ENCODE measurements at regions not wholly inside any gene's neighbourhood (a gene's known extent, or its start where the extent isn't known, plus 50 kb on each side); places are given as distances from the start of the nearest gene placed in this dataset.
"Not testable (repeated sequence)": the region's sequence is repeated elsewhere in the genome, so short reads cannot be mapped to it uniquely, and the experiment has no call there.

GRCh38 chr1:30104551-30104950, 618.8 kb downstream of the MATN1 start:
- Histone ChIP-seq H3K9me3 (ENCODE audit: control insufficient read depth in 2 of 2, low read length in 2 of 2) (no peaks in the 10 kb centered on the region), H3K27me3 (ENCODE audit: control insufficient read depth in 2 of 2, insufficient read depth in 2 of 2, low read length in 2 of 2) (peaks cover 4 to 6% of the 10 kb centered on the region in 2 donors), H3K4me1 (ENCODE audit: control insufficient read depth in 2 of 2, insufficient read depth in 2 of 2, low read length in 2 of 2) (no peaks in the 10 kb centered on the region), H3K36me3 (ENCODE audit: control insufficient read depth in 2 of 2, insufficient read depth in 2 of 2, low read length in 2 of 2) (no peaks in the 10 kb centered on the region), H3K27ac (ENCODE audit: low read depth in 2 of 2, low read length in 2 of 2) (no peak overlapping the region), H3K9ac (ENCODE audit: low read depth in 1 of 2, low read length in 2 of 2) (no peak overlapping the region), H3K4me3 (ENCODE audit: low read length in 2 of 2) (no peak overlapping the region)

GRCh38 chr1:30103708-30104411, 619.5 kb downstream of the MATN1 start:
- peaks cover 6% of the 10 kb centered on the region in 2 donors for H3K27me3 ChIP-seq (ENCODE audit: control insufficient read depth in 2 of 2, insufficient read depth in 2 of 2, low read length in 2 of 2)
- no peak overlapping the region for H3K4me3 ChIP-seq (ENCODE audit: low read length in 2 of 2)
- no peaks in the 10 kb centered on the region for H3K9me3 ChIP-seq (ENCODE audit: control insufficient read depth in 2 of 2, low read length in 2 of 2)
- no peak overlapping the region for H3K9ac ChIP-seq (ENCODE audit: low read depth in 1 of 2, low read length in 2 of 2)
- H3K4me1 ChIP-seq (ENCODE audit: control insufficient read depth in 2 of 2, insufficient read depth in 2 of 2, low read length in 2 of 2): no peaks in the 10 kb centered on the region
- H3K36me3 ChIP-seq (ENCODE audit: control insufficient read depth in 2 of 2, insufficient read depth in 2 of 2, low read length in 2 of 2): no peaks in the 10 kb centered on the region
- H3K27ac ChIP-seq (ENCODE audit: low read depth in 2 of 2, low read length in 2 of 2): no peak overlapping the region

GRCh38 chr1:30102605-30103004, 620.8 kb downstream of the MATN1 start:
- Histone ChIP-seq H3K27ac (ENCODE audit: low read depth in 2 of 2, low read length in 2 of 2) (no peak overlapping the region), H3K27me3 (ENCODE audit: control insufficient read depth in 2 of 2, insufficient read depth in 2 of 2, low read length in 2 of 2) (peaks cover 6 to 8% of the 10 kb centered on the region in 2 donors), H3K36me3 (ENCODE audit: control insufficient read depth in 2 of 2, insufficient read depth in 2 of 2, low read length in 2 of 2) (no peaks in the 10 kb centered on the region), H3K4me3 (ENCODE audit: low read length in 2 of 2) (no peak overlapping the region), H3K9ac (ENCODE audit: low read depth in 1 of 2, low read length in 2 of 2) (no peak overlapping the region), H3K9me3 (ENCODE audit: control insufficient read depth in 2 of 2, low read length in 2 of 2) (no peaks in the 10 kb centered on the region), H3K4me1 (ENCODE audit: control insufficient read depth in 2 of 2, insufficient read depth in 2 of 2, low read length in 2 of 2) (no peaks in the 10 kb centered on the region)

- Histone ChIP-seq H3K9me3 (ENCODE audit: control insufficient read depth in 2 of 2, low read length in 2 of 2) (no peaks in the 10 kb centered on the region), H3K4me3 (ENCODE audit: low read length in 2 of 2) (no peak overlapping the region), H3K27me3 (ENCODE audit: control insufficient read depth in 2 of 2, insufficient read depth in 2 of 2, low read length in 2 of 2) (peaks cover 6 to 8% of the 10 kb centered on the region in 2 donors)
Observed at GRCh38 chr1:30101487-30102227, 621.7 kb downstream of the MATN1 start.

GRCh38 chr1:30101016-30101415, 622.4 kb downstream of the MATN1 start:
- Histone ChIP-seq H3K9me3 (ENCODE audit: control insufficient read depth in 2 of 2, low read length in 2 of 2) (no peaks in the 10 kb centered on the region), H3K27ac (ENCODE audit: low read depth in 2 of 2, low read length in 2 of 2) (no peak overlapping the region), H3K27me3 (ENCODE audit: control insufficient read depth in 2 of 2, insufficient read depth in 2 of 2, low read length in 2 of 2) (peaks cover 6% of the 10 kb centered on the region in 2 donors), H3K36me3 (ENCODE audit: control insufficient read depth in 2 of 2, insufficient read depth in 2 of 2, low read length in 2 of 2) (no peaks in the 10 kb centered on the region), H3K9ac (ENCODE audit: low read depth in 1 of 2, low read length in 2 of 2) (no peak overlapping the region), H3K4me3 (ENCODE audit: low read length in 2 of 2) (no peak overlapping the region), H3K4me1 (ENCODE audit: control insufficient read depth in 2 of 2, insufficient read depth in 2 of 2, low read length in 2 of 2) (no peaks in the 10 kb centered on the region)

More at GRCh38 chr1:30101487-30102227, 621.7 kb downstream of the MATN1 start:
- no peak overlapping the region for H3K9ac ChIP-seq (ENCODE audit: low read depth in 1 of 2, low read length in 2 of 2)
- H3K27ac ChIP-seq (ENCODE audit: low read depth in 2 of 2, low read length in 2 of 2): no peak overlapping the region
- H3K36me3 ChIP-seq (ENCODE audit: control insufficient read depth in 2 of 2, insufficient read depth in 2 of 2, low read length in 2 of 2): no peaks in the 10 kb centered on the region
- H3K4me1 ChIP-seq (ENCODE audit: control insufficient read depth in 2 of 2, insufficient read depth in 2 of 2, low read length in 2 of 2): no peaks in the 10 kb centered on the region

GRCh38 chr1:30100524-30100862, 622.9 kb downstream of the MATN1 start:
- Histone ChIP-seq H3K4me3 (ENCODE audit: low read length in 2 of 2) (no peak overlapping the region), H3K36me3 (ENCODE audit: control insufficient read depth in 2 of 2, insufficient read depth in 2 of 2, low read length in 2 of 2) (no peaks in the 10 kb centered on the region), H3K4me1 (ENCODE audit: control insufficient read depth in 2 of 2, insufficient read depth in 2 of 2, low read length in 2 of 2) (no peaks in the 10 kb centered on the region), H3K27me3 (ENCODE audit: control insufficient read depth in 2 of 2, insufficient read depth in 2 of 2, low read length in 2 of 2) (peaks cover 6% of the 10 kb centered on the region in 2 donors), H3K27ac (ENCODE audit: low read depth in 2 of 2, low read length in 2 of 2) (no peak overlapping the region), H3K9ac (ENCODE audit: low read depth in 1 of 2, low read length in 2 of 2) (no peak overlapping the region), H3K9me3 (ENCODE audit: control insufficient read depth in 2 of 2, low read length in 2 of 2) (no peaks in the 10 kb centered on the region)

- H3K27me3 ChIP-seq (ENCODE audit: control insufficient read depth in 2 of 2, insufficient read depth in 2 of 2, low read length in 2 of 2): peaks cover 6% of the 10 kb centered on the region in 2 donors
- no peak overlapping the region for H3K27ac ChIP-seq (ENCODE audit: low read depth in 2 of 2, low read length in 2 of 2)
Observed at GRCh38 chr1:30099587-30100523, 623.5 kb downstream of the MATN1 start.

GRCh38 chr1:30097851-30098250, 625.5 kb downstream of the MATN1 start:
- not testable (repeated sequence) for H3K9ac ChIP-seq (ENCODE audit: low read depth in 1 of 2, low read length in 2 of 2); H3K9me3 ChIP-seq (ENCODE audit: control insufficient read depth in 2 of 2, low read length in 2 of 2); H3K36me3 ChIP-seq (ENCODE audit: control insufficient read depth in 2 of 2, insufficient read depth in 2 of 2, low read length in 2 of 2); H3K4me1 ChIP-seq (ENCODE audit: control insufficient read depth in 2 of 2, insufficient read depth in 2 of 2, low read length in 2 of 2); H3K4me3 ChIP-seq (ENCODE audit: low read length in 2 of 2); H3K27ac ChIP-seq (ENCODE audit: low read depth in 2 of 2, low read length in 2 of 2); H3K27me3 ChIP-seq (ENCODE audit: control insufficient read depth in 2 of 2, insufficient read depth in 2 of 2, low read length in 2 of 2)

More at GRCh38 chr1:30099587-30100523, 623.5 kb downstream of the MATN1 start:
- Histone ChIP-seq H3K4me3 (ENCODE audit: low read length in 2 of 2) (no peak overlapping the region), H3K4me1 (ENCODE audit: control insufficient read depth in 2 of 2, insufficient read depth in 2 of 2, low read length in 2 of 2) (no peaks in the 10 kb centered on the region), H3K9ac (ENCODE audit: low read depth in 1 of 2, low read length in 2 of 2) (no peak overlapping the region), H3K9me3 (ENCODE audit: control insufficient read depth in 2 of 2, low read length in 2 of 2) (no peaks in the 10 kb centered on the region), H3K36me3 (ENCODE audit: control insufficient read depth in 2 of 2, insufficient read depth in 2 of 2, low read length in 2 of 2) (no peaks in the 10 kb centered on the region)

GRCh38 chr1:30095451-30096025, 627.8 kb downstream of the MATN1 start:
- H3K27me3 ChIP-seq (ENCODE audit: control insufficient read depth in 2 of 2, insufficient read depth in 2 of 2, low read length in 2 of 2): peaks cover 2 to 3% of the 10 kb centered on the region in 2 donors
- no peak overlapping the region for H3K27ac ChIP-seq (ENCODE audit: low read depth in 2 of 2, low read length in 2 of 2)
- H3K36me3 ChIP-seq (ENCODE audit: control insufficient read depth in 2 of 2, insufficient read depth in 2 of 2, low read length in 2 of 2): no peaks in the 10 kb centered on the region
- H3K4me1 ChIP-seq (ENCODE audit: control insufficient read depth in 2 of 2, insufficient read depth in 2 of 2, low read length in 2 of 2): no peaks in the 10 kb centered on the region
- no peak overlapping the region for H3K4me3 ChIP-seq (ENCODE audit: low read length in 2 of 2)
- peaks cover 7 to 20% of the 10 kb centered on the region in 2 donors for H3K9me3 ChIP-seq (ENCODE audit: control insufficient read depth in 2 of 2, low read length in 2 of 2)
- no peak overlapping the region for H3K9ac ChIP-seq (ENCODE audit: low read depth in 1 of 2, low read length in 2 of 2)

Measured in mucosa of rectum (tissue), 2 donors.